NOMO-1 (cell line): ENCODE measurements at regions not wholly inside any gene's neighbourhood (a gene's known extent, or its start where the extent isn't known, plus 50 kb on each side); places are given as distances from the start of the nearest gene placed in this dataset.

Source experiments
- DNase-seq, 2 experiments: peaks; one replicate each; lab custom pipeline; 2025; ENCODE audit not compliant: unreplicated experiment in 2 of 2; lab: John Stamatoyannopoulos, UW

DNA sequence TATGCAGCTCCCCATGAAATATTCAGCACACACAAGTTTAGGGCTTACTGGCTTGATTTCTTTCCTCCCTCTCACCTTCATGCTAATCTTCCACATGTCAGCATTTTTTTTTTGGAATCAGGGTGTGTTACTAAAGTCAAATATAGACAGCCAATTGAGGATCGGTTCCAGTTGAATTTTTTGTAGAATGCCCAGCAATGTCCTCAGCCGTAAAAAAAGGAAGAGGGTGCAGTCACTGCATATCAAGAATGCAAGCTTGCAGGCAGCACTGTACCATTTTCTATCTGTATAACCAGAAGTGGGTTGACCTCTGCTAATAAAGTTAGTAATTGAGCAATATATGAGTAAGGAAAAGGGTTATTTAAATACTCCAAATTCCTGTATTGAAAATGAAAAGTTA, 51.4 kb upstream of the CHMP2B start:
- no peak for DNase-seq

DNA sequence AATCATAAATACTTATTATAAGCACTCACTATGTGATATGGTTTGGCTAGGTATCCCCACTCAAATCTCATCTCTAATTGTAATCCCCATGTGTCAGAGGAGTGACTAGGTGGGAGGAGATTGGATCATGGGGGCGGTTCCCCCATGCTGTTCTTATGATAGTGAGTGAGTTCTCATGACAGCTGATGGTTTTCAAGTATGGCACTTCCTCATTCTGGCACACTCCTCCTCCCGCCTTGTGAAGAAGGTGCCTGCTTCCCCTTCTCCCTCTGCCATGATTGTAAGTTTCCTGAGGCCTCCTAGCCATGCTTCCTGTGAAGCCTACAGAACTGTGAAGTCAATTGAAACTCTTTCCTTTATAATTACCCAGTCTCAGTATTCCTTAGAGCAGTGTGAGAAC, 53.3 kb upstream of the CHMP2B start:
- DNase-seq = no peak

DNA sequence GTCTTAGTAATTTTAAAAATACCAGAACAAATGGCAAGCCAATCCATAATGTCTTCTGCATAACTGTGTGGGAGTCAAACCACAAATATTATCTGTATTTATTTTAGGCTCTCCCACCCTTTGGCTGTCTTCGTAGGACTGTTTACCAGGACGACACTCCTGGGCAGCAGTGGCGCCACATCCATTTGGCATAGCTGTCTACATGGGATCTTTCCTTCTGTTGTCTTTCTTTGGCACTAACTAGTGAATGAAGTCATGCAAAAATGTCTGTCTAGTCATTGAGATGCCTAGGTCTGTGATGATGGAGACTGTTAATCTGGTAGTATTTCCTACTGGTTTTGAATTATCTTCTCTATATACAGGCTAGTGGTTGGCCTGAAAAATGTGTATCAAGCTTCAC, 54.0 kb upstream of the CHMP2B start:
- no peak for DNase-seq

DNA sequence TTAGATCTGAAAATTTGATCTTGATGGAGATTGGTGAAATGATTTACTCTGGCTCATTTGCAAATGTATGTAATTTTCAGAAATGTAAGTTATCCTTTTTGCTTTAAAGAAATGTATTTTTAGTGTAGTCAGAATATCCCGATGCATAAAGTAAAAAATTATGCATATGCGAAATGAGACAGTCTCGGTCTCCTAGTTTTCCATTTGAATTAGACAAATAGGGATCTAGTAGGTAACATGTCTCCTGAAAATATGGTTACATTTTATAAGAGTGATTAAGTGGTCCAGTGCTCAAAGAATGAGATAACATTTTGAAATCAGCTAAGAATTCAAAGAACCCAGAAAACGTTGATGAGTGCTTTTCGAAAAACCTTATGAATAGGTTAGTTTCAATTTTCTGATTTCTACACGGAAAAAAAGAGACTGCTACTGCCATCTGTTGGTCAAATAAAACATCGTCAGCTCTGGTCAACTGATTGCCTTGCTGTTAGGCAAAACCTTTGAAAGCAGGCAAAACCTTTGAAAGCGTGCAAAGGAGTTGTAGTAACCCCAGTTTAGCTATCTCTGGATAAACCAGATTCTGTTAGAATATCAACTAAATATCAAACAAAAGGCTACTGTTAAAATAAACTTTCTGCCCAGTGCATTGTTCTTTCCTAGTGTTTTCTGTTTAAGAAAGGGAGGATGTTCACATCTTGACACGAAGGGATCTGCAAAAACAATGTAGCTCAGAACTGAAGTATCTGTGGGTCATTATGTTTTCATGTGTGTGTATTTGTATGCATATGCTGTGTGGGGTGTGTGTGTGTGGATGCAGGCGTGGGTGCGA, 59.3 kb upstream of the CHMP2B start:
- peak; percentile 3 to 46 for DNase-seq

DNA sequence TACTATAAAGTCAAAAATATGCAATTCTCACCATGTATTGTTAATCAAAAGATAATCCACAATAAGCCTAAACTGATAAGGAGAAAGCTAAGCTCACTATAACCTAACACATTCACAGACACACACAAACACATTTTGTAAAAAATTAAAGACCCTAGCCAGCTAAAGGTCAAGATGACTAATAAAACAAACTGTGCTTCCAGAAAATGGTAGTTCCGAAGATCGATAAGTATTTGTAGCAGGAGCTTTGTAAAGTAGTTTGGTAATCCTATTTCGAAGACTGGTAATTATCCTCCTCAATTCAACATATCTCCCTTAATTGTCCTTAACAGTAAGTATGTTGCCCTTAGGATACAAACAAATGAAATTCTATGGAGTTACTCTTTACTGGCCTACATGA, 62.9 kb upstream of the CHMP2B start:
- DNase-seq = no peak

DNA sequence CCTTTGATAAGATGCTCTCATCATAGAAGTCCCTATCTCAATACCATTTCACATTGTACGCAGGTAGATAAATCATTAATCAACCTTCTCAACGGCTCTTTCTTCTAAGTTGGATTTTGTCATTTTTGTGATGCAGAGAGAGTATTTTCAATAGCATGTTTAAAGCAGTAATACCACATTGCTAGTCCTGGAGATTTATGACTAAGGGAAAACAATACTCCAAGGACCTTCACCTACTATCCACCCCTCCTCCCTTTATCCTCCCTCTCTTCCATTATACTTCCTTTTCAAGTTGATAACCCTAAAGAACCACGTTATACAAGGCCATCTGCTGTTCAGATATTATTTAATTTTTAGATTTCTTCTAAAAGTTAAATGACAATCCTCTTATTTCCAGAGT, 65.3 kb upstream of the CHMP2B start:
- DNase-seq = no peak

DNA sequence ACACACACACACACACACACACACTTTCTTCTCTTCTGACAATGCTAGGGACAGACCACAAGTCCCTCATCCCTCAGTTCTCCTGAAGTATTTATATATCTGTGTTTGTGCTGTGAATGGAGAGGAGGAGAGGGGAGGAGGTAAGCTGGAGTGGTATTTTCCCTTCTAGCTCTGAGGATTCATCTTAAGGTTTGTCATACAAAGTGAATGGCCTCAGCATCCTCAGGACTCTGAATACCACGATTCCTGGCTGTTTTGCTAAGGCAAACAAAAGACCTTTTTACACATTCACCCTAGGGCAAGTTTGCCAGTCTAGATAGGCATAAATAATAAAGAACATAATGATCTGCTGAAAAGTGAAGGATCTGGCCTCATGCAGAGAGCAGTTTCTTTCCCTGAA, 65.7 kb upstream of the CHMP2B start:
- no peak for DNase-seq

DNA sequence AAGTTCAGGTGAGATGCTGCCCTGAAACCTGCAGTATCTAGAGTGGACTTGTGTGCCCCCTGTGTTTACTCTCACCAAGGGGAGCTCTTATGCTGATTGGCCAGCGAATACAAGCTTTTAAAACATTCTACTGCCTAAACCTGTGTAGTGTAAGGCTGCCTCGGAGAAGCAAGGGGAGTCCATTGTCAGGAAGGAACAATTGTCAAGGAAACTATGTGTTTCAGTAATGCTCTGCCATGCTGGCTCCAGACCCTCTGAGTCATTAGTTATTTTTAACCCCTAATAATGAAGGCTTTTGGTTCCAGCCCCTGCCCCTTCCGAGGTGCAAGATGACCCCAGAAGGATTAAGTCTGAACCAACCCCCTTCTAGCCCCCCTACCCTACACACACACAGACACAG, 66.1 kb upstream of the CHMP2B start:
- no peak for DNase-seq

DNA sequence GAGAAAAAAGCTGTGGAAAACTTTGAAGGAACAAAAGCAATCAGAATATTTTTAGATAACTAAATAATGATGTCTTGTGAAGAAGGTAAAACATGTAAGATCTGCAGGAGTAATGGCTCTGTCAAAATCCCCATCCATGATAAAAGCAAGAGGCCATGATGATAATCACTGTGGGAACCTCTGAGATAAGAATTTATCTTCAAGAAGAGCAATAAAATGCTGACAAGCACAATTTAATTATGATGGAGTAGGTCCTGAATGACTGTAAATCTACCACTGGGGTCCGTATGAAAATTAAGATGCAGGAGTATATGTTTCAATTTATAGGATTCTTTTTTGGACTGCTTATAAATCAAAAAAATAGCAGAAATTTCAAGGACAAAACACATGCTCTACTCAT, 68.3 kb upstream of the CHMP2B start:
- DNase-seq = no peak

DNA sequence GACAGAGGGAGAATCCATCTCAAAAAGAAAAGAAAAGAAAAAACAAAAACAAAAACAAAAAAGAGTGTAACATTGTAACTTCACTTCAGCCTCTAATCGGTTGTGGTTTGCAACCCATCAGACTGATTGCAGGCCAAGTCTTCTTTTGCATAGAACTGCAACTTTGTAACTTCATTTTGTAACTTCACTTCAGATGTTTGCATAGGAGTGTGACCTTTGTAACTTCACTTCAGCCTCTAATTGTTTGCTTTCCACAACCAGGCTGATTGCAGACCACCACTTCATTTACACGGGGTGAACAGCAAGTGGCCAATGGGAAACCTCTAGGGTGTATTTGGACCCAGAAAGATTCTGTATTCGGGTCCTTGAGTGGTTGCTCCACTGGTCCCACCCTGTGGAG, 79.1 kb upstream of the CHMP2B start:
- no peak for DNase-seq

DNA sequence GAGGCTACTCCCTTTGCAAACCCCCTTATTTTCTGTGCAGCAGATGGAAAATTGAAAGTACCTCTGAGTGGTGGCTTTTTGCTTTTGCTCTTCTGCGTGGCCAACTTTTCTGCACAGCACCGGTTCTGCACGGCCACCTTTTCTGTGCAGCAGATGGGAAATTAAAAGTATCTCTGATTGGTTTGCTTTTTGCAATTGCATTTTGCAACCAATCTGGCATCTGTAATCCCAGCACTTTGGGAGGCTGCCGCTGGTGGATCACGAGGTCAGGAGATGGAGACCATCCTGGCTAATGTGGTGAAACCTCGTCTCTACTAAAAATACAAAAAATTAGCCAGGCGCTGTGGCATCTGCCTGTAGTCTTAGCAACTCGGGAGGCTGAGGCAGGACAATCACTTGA, 79.5 kb upstream of the CHMP2B start:
- no peak for DNase-seq

DNA sequence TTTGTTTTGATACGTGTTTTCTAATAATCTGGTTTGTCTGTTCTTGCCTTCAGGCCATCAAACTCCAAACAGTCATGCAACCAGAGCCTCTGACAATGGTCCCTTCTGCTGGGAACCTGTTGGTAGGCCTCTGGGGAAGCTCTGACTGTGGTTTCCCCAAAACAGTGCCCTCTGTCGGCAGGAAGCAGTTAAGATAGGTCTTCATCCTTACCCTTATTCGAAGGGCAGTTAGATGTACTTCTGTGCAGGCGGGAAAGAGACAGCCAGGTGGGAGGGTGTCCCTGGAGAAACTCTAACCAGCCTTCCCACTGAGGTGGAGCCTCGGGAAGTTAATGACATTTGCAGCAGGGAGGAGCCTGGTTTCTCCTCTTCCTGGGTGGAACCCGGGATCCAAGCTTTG, 81.6 kb upstream of the CHMP2B start:
- DNase-seq = no peak

DNA sequence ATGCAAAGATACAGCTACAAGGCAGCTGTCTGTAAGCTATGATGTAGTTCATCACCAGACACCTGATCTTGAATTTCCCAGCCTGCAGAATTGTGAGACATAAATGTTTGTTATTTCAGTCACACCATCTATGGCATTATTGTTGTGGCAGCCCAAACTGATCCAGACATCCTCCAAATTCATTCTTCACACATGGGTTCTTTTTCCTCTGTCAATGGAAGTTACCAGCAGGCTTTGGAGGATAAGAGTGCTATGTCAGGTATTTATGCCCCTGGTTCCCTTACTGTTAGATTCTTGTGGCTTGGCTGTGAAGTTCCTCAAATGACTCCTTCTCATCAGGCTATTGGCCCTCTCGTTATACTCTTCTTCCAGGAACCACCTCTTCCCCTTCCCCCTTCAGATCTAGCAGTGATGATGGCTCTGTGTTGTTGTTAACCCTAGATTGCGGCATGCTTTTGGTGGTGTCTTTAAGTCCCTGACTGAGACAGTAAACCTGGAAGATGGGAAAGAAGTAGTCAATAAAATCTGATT, 91.0 kb upstream of the CHMP2B start:
- no peak for DNase-seq

DNA sequence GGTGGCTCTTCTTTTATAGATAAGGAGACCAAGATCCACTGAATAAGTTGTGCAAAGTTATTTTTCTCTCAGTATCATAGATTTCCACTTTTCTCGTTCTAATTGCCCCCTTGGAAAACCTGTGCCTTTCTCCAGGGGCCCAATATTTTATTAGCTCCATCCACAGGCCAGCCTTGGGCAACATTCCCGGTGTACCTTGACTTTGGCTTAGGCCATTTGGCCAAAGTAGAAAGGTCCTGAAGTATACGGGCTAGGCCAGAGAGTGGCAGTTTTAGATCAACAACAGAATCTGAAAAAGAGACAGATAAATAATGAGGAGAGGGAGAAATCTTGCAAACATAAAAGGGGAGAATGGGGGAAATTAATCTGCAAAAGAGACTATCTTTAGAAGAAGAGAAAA, 91.7 kb upstream of the CHMP2B start:
- no peak for DNase-seq

DNA sequence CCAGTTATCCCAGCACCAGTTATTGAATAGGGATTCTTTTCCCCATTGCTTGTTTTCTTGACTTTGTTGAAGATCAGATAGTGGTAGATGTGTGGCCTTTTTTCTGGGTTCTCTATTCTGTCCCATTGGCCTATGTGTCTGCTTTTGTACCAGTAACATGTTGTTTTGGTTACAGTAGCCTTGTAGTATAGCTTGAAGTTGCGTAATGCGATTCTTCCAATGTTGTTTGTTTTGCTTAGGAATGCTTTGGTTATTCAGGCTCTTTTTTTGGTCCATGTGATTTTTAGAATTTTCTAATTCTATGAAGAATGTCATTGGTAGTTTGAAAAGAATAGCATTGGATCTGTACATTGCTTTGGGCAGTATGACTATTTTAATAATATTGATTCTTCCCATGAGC, 94.3 kb upstream of the CHMP2B start:
- no peak for DNase-seq

DNA sequence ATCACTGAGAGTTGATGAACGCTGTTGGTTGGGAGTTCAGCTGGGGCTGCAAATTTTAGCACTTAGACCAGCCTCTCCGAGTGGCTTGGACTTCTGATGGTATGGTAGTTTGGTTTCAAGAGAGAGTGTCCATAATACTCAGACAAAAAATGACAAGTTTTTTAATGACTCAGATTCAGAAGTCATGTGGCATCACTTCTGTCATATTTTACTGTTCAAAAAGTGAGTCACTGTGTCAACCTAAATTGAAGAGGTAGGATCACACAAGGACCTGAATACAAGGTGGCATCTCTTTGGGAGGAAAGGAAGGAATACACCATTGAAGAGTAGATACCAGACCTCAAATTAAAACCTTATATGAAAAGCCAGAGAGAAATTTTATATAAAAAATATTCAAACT, 99.1 kb upstream of the CHMP2B start:
- DNase-seq = no peak

DNA sequence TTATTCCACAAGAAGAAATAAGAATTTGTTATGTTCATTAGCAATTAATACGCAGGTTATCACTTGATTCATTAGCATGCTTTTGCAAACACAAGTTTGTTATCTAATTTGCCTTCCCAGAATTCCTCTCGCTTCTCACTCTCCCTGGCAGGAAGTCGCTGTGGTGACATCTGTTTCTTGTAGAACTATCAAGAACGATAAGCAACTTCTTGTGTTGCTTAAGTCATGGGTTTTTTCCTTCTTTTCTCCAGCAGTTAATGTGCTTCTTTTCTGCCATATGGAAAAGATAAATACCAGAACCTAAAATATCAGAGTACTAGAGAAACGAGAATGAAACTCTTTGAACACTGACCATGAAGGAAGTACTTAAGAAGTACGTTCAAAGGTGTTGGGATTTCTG, 99.8 kb upstream of the CHMP2B start:
- DNase-seq = no peak

DNA sequence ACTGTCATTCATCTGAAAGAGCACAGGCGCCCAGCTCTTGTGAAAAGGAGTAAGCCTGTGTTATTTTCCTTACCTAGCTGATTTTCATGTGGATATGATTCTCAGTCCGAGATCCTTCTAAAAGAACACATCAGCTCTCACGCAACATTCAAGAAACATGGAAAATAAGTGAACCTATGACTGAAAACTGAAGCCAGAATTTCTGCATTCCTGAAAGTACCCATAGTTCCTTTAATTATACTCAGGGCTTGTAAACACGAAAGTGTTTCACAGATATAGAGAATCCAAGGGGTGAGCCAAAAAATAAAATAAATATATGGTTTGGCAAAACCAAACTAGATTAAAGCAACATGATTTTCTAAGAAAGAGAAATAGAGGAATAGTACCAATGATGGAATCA, 100.8 kb upstream of the CHMP2B start:
- DNase-seq = no peak

DNA sequence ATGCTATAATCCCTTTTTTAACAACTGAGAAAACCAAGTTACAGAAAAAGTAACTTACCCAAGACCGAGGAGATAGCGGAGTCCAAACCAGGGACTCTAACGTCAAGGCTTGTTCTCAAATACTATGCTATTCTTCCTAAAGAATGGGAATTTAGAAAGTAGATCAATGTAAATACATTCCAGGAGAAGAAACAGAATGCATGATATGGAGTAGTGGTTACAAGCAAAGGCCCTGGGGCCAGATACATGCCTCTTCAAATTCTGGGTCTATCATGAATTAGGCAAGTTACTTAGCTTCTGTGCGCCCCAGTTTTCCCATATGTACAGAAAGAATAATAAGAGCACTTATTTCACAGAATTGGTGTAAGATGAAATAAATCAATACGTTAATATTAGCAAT, 102.0 kb upstream of the CHMP2B start:
- no peak for DNase-seq

DNA sequence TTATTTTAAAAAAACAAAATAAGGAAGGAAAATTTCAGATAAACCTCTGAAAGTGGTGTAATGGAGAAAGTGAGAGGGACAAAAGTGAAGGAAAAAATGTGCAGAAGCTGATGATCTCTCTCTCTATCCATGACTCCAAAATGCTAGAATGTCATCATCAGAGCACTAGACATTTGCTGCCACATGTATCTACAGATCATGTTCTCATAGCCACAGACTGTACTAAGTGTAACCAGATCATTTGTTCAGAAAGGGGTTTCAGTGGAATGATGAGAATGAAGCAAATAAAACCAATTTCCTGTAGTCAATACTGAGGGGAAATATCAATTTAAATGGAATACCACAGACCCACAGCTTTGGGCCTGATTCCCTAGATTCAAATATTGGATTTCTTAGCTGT, 104.3 kb upstream of the CHMP2B start:
- DNase-seq = no peak

DNA sequence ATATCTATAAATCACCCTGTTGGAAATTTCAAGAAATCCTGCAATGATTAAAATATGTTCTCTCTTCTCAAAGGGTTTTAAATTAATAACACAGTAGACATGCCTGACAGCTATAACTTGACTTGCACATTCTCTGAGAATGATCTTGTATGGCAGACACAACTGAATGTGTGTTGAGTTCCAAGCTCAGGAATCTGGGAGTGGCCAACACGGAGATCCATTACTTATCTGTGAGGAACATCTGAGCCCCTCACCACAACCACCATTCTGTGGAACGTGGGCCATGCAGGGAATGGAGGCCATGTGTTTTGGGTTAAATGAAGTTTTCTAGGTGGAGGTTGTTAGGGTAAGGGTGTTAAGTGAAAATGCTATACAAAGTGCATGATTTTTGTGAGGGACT, 105.3 kb upstream of the CHMP2B start:
- DNase-seq = no peak

DNA sequence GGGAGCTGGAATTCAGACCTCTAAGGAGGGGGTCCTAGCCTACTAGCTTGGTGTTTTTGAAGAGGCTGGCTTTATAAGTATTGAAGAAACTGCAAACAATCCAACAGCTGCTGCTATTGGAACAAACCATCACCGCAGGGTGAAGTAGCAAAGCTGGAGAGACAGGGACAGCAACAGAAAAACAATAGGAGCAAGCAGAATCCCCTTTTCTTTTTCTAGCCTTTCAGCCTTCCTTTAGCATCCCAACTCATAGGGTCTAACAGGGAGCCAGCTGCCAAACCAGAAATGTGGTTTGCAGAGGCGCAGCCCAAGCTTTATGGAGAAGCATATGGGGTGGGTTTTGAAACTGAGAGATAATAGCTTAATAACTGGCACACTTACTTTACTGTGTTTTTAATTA, 106.2 kb upstream of the CHMP2B start:
- no peak for DNase-seq

DNA sequence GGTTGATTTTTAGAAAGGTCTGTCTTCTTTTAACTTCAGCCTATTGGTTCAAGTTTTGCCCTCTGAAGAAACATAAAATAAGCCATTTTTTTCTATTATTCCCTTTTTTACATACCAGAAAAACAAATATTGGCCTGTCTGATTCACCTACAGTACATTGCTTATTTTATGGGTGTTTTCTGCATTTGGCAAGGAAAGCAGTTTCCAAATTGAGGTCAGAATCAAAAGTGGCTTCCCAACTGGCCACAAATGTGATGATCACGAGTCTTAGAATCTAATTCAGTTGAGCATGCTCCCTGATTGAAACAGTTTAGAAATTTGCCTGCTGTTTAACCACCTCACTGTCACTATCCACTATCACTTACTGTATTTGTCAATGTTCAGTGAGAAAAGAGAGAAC, 106.9 kb upstream of the CHMP2B start:
- no peak for DNase-seq
